H9 (cell line): ENCODE measurements at regions not wholly inside any gene's neighbourhood (a gene's known extent, or its start where the extent isn't known, plus 50 kb on each side); places are given as distances from the start of the nearest gene placed in this dataset.

Experiments
- DNase-seq: peaks from one replicate; pipeline ENCODE4 v3.0.0-alpha.2; 2017
- H2AFZ ChIP-seq: one replicate; pipeline ENCODE4 v1.6.1; 2013; ENCODE audit warnings: mild to moderate bottlenecking, low read length, control low read depth, moderate library complexity
- H2AK5ac ChIP-seq: 2 replicates; pipeline ENCODE4 v1.6.1; 2013; ENCODE audit warnings: low read length, control low read depth, mixed read lengths; ENCODE audit not compliant: insufficient read length
- H2BK120ac ChIP-seq: one replicate; pipeline ENCODE4 v1.6.1; 2013; ENCODE audit warnings: low read depth, mild to moderate bottlenecking, low read length, control low read depth, inconsistent platforms; ENCODE audit not compliant: poor library complexity, severe bottlenecking
- H2BK12ac ChIP-seq: 2 replicates; pipeline ENCODE4 v1.6.1; 2013; ENCODE audit warnings: low read length, control low read depth, mixed read lengths, low read depth; ENCODE audit not compliant: insufficient read length
- H2BK15ac ChIP-seq: 2 replicates; pipeline ENCODE4 v1.6.1; 2013; ENCODE audit warnings: low read depth, low read length, control low read depth
- H2BK20ac ChIP-seq: one replicate; pipeline ENCODE4 v1.6.1; 2013; ENCODE audit warnings: low read depth, mild to moderate bottlenecking, low read length, control low read depth, inconsistent platforms; ENCODE audit not compliant: poor library complexity, severe bottlenecking
- H2BK5ac ChIP-seq: 2 replicates; pipeline ENCODE4 v1.6.1; 2013; ENCODE audit warnings: low read length, control low read depth, mixed read lengths; ENCODE audit not compliant: insufficient read length
- H3K14ac ChIP-seq: 2 replicates; pipeline ENCODE4 v1.6.1; 2013; ENCODE audit warnings: low read length, control low read depth; ENCODE audit not compliant: insufficient read depth
- H3K18ac ChIP-seq: 2 replicates; pipeline ENCODE4 v1.6.1; 2013; ENCODE audit warnings: low read depth, mild to moderate bottlenecking, mixed read lengths, low read length, control low read depth; ENCODE audit not compliant: insufficient read length
- H3K23ac ChIP-seq: 2 replicates; pipeline ENCODE4 v1.6.1; 2013; ENCODE audit warnings: low read length, control low read depth, mixed read lengths, low read depth; ENCODE audit not compliant: insufficient read length
- H3K23me2 ChIP-seq: 2 replicates; pipeline ENCODE4 v1.6.1; 2013; ENCODE audit warnings: low read depth, mild to moderate bottlenecking, mixed read lengths, low read length, control low read depth; ENCODE audit not compliant: insufficient read length, poor library complexity, severe bottlenecking
- H3K27ac ChIP-seq: 2 replicates; pipeline ENCODE4 v1.5.1; 2013; ENCODE audit warnings: low read length, control low read depth, mixed read lengths, low read depth; ENCODE audit not compliant: insufficient read length
- H3K27me3 ChIP-seq: 2 replicates; pipeline ENCODE4 v1.6.1; 2013; ENCODE audit warnings: low read length, control low read depth, inconsistent platforms; ENCODE audit not compliant: insufficient read depth
- H3K4ac ChIP-seq: 2 replicates; pipeline ENCODE4 v1.6.1; 2013; ENCODE audit warnings: low read depth, mild to moderate bottlenecking, control low read depth, inconsistent platforms, low read length, moderate library complexity
- H3K4me1 ChIP-seq: 2 replicates; pipeline ENCODE4 v1.6.1; 2013; ENCODE audit warnings: low read length, control low read depth, inconsistent platforms; ENCODE audit not compliant: insufficient read depth
- H3K4me2 ChIP-seq: 2 replicates; pipeline ENCODE4 v1.6.1; 2013; ENCODE audit warnings: low read length, control low read depth, mixed read lengths; ENCODE audit not compliant: insufficient read length, insufficient read depth
- H3K56ac ChIP-seq: 2 replicates; pipeline ENCODE4 v1.6.1; 2013; ENCODE audit warnings: low read depth, mild to moderate bottlenecking, mixed read lengths, low read length, control low read depth; ENCODE audit not compliant: insufficient read length
- H3K79me1 ChIP-seq: 2 replicates; pipeline ENCODE4 v1.6.1; 2013; ENCODE audit warnings: low read depth, mild to moderate bottlenecking, moderate library complexity, low read length, control low read depth, inconsistent platforms; ENCODE audit not compliant: insufficient read depth, poor library complexity, severe bottlenecking
- H3K79me2 ChIP-seq: 2 replicates; pipeline ENCODE4 v1.6.1; 2013; ENCODE audit warnings: low read length, control low read depth, inconsistent platforms; ENCODE audit not compliant: insufficient read depth
- H3K9ac ChIP-seq: 2 replicates; pipeline ENCODE4 v1.6.1; 2013; ENCODE audit warnings: low read length, control low read depth, mixed read lengths; ENCODE audit not compliant: insufficient read length; ENCODE audit errors: extremely low read depth
- H3K9me3 ChIP-seq: one replicate; pipeline ENCODE4 v1.6.1; 2013; ENCODE audit warnings: low read depth, low read length, inconsistent platforms; ENCODE audit not compliant: control insufficient read depth
- H3T11ph ChIP-seq: one replicate; pipeline ENCODE4 v1.6.1; 2013; ENCODE audit warnings: mild to moderate bottlenecking, low read length, control low read depth, inconsistent platforms
- H4K20me1 ChIP-seq: one replicate; pipeline ENCODE4 v1.6.1; 2013; ENCODE audit not compliant: control insufficient read depth, insufficient read length, insufficient read depth
- H4K5ac ChIP-seq: 2 replicates; pipeline ENCODE4 v1.6.1; 2013; ENCODE audit warnings: low read depth, mild to moderate bottlenecking, mixed read lengths, low read length, control low read depth; ENCODE audit not compliant: insufficient read length
- H4K8ac ChIP-seq: replicated peaks from 2 replicates; pipeline ENCODE4 v1.6.1; 2013; ENCODE audit warnings: low read length, control low read depth, mixed read lengths, low read depth; ENCODE audit not compliant: insufficient read length
- H4K91ac ChIP-seq: 2 replicates; pipeline ENCODE4 v1.6.1; 2013; ENCODE audit warnings: low read depth, mild to moderate bottlenecking, moderate library complexity, mixed read lengths, low read length, control low read depth; ENCODE audit not compliant: insufficient read length
- H3K27ac Mint-ChIP-seq, 3 experiments: 2 replicates in 2 of 3; 3 replicates in 1 of 3; pipeline ENCODE4 v1.8.0; 2020 to 2021; ENCODE audit warnings: mixed read lengths in 3 of 3, mild to moderate bottlenecking in 1 of 3, moderate library complexity in 1 of 3
- H3K27me3 Mint-ChIP-seq: 2 replicates; pipeline ENCODE4 v1.8.0; 2021; ENCODE audit warnings: low read depth, mild to moderate bottlenecking, moderate library complexity, mixed read lengths
- H3K36me3 Mint-ChIP-seq, 3 experiments: 2 replicates in 2 of 3; 3 replicates in 1 of 3; pipeline ENCODE4 v1.8.0; 2020 to 2021; ENCODE audit warnings: low read depth in 3 of 3, mixed read lengths in 3 of 3; ENCODE audit not compliant: insufficient read depth in 1 of 3
- H3K4me1 Mint-ChIP-seq, 2 experiments: 2 replicates each; pipeline ENCODE4 v1.8.0; 2020; ENCODE audit warnings: mixed read lengths in 2 of 2
- H3K4me3 Mint-ChIP-seq, 2 experiments: 2 replicates in 1 of 2; 3 replicates in 1 of 2; pipeline ENCODE4 v1.8.0; 2020 to 2021; ENCODE audit warnings: mild to moderate bottlenecking in 2 of 2, mixed read lengths in 2 of 2, moderate library complexity in 1 of 2
- H3K9me3 Mint-ChIP-seq, 2 experiments: 2 replicates in 1 of 2; 3 replicates in 1 of 2; pipeline ENCODE4 v1.8.0; 2020; ENCODE audit warnings: mild to moderate bottlenecking in 2 of 2, mixed read lengths in 2 of 2, moderate library complexity in 1 of 2
- CTCF ChIP-seq: fragments of 200-600 bp; sonication (generic); conservative IDR thresholded peaks from 3 replicates; pipeline ENCODE4 v1.8.0; 2021; ENCODE audit warnings: antibody characterized with exemption, mild to moderate bottlenecking
- WGBS: extraction: QIAGEN DNeasy Blood & Tissue Kit; methylation state at CpG from one replicate; pipeline ENCODE4 v1.1.7; 2013; ENCODE audit warnings: missing lambda C conversion rate, low lambda C conversion rate, mixed read lengths; ENCODE audit not compliant: insufficient read length; ENCODE audit errors: extremely low coverage; 5-methylcytosine and 5-hydroxymethylcytosine counted together

GRCh38 chr2:117645458-117645857, 169.0 kb upstream of the DDX18 start:
- no CpG with 5 or more reads among the region's 3 CpGs for WGBS
- Histone ChIP-seq H3T11ph (no peak overlapping the region), H3K9me3 (no peaks in the 10 kb centered on the region), H4K91ac (no peak overlapping the region), H2AK5ac (no peak overlapping the region), H3K79me2 (no peaks in the 10 kb centered on the region), H3K27ac (no peak overlapping the region), H4K5ac (no peak overlapping the region), H2BK120ac (no peak overlapping the region), H3K27me3 (no peaks in the 10 kb centered on the region), H4K8ac (no peak overlapping the region), H3K18ac (no peak overlapping the region), H2BK12ac (no peak overlapping the region), H4K20me1 (no peaks in the 10 kb centered on the region), H2BK15ac (no peak overlapping the region), H3K4me1 (no peaks in the 10 kb centered on the region), H3K9ac (no peak overlapping the region), H2BK5ac (no peak overlapping the region), H3K23ac (no peak overlapping the region), H3K14ac (no peak overlapping the region), H3K56ac (no peak overlapping the region), H3K4ac (no peak overlapping the region), H3K23me2 (no peaks in the 10 kb centered on the region), H3K4me2 (no peak overlapping the region), H2AFZ (no peak overlapping the region), H3K79me1 (no peaks in the 10 kb centered on the region), H2BK20ac (no peak overlapping the region)
- H3K36me3 Mint-ChIP-seq, result peaks cover 0 to 6% (median 0%) of the 10 kb centered on the region in 3 experiments; a peak in 4 of 7 replicates
- H3K4me1 Mint-ChIP-seq, result peaks cover 0 to 5% of the 10 kb centered on the region in 2 experiments; a peak in 2 of 4 replicates
- TF ChIP-seq CTCF, result no peak
- no peak for DNase-seq
- no peak overlapping the region for H3K4me3 Mint-ChIP-seq
- H3K27ac Mint-ChIP-seq, result no peak overlapping the region
- peaks cover 4 to 5% of the 10 kb centered on the region in 2 experiments; a peak in 2 of 5 replicates for H3K9me3 Mint-ChIP-seq
- peaks cover 2% of the 10 kb centered on the region; the same call in 1 of the 2 replicates for H3K27me3 Mint-ChIP-seq
